Stimulated activated CD4-positive, alpha-beta T cell treated with anti-CD3 and anti-CD28 coated beads, TNF-alpha, amount 100 ng/mL, for 1 hour (primary cell): ENCODE measurements at regions not wholly inside any gene's neighbourhood (a gene's known extent, or its start where the extent isn't known, plus 50 kb on each side); places are given as distances from the start of the nearest gene placed in this dataset.
"Not testable (repeated sequence)": the region's sequence is repeated elsewhere in the genome, so short reads cannot be mapped to it uniquely, and the experiment has no call there.

Source experiments
- DNase-seq, 3 donors: peaks; one replicate each; pipeline ENCODE4 v3.0.0-alpha.2; 2020; ENCODE audit warnings: low read depth in 3 of 3, low spot score in 1 of 3

DNA sequence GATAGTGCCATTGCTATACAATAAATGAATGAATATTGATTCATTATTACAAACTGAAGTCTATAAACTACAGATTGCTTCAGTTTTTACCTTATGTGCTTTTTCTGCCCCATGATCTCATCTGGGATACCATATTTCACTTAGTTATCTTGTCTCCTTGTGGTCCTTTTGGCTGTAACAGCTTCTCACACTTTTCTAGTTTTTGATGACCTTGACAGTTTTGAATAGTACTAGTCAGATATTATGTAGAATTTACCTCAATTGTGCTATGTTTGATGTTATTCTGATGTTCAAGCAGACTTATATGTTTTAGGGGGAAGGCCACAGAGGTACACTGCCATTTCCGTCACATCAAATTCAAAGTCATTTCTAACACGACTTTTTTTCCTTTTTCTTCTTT lies 2364.3 kb upstream of the ACO1 start:
- no peak for DNase-seq

DNA sequence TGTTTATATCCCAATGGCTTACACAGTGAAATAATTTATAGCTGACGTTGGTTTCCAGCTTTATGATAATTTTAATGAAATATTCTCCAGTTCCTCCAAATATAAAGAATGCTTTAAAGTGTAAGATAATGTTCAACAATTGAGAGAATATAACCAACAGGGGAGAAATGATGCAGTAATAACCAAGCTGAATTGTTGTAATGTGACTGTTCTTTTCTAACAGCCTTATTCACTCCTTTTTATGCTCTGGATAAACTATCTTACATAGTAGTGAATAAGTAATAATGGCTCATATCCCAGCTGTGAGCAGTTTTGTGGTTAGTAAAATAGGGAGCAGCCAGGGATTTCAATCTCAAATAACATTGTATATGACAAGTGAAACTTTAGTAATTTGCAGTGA lies 2348.7 kb upstream of the ACO1 start:
- no peak for DNase-seq

DNA sequence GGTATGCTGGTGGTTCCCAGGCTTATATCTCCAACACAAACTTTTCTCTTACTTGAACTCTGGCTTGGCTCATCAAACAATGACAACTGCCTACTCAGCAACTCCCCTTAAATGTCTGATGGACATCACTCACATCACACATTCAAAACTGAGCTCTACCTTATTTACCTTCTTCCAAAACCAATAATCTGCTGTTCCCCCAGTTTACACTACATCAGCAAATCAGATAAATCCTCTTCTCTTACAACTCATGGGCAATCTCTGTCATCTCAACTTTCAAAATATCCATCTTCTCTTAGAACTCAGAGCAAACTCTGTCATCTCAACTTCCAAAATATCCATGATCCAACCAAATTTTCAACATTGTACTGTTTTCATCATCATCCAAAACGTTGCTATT lies 2347.9 kb upstream of the ACO1 start:
- DNase-seq: no peak

DNA sequence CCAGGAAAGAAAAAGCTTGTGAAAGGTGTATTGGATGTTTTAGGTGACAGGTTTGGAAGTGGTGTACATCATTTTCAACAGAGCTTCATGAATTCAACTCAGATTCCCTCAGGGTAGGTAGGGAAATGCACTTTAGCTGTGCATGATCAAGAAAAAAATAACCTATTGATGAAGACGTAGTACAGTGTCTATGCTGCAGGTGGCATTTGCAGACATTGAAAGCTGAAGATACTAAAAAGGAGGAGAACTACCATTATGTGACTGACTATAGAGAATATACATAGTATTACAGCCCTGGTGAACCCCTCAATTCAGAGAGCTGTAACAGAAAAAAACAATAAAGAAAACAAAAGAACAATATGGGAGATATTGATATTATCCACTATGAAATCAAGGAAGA lies 2344.7 kb upstream of the ACO1 start:
- no peak for DNase-seq

DNA sequence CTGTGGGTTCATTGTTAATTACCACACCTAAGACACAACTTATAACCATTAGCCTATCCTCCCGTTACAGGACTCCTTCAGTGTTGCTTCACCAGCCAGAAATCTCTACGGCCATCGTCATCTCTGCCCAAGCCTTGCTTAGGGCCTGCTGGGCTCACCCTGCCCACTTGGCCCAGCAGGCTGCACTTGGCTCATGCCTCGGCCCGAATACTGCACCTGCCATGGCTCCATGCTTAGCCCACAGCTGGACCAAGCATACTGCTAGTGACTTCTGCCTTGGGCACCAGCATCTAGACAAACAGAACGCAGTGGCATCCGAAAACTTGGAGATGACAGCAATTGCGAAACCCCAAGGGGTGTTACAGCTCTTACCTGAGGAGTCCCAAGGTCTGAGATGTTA lies 2336.0 kb upstream of the ACO1 start:
- no peak for DNase-seq

DNA sequence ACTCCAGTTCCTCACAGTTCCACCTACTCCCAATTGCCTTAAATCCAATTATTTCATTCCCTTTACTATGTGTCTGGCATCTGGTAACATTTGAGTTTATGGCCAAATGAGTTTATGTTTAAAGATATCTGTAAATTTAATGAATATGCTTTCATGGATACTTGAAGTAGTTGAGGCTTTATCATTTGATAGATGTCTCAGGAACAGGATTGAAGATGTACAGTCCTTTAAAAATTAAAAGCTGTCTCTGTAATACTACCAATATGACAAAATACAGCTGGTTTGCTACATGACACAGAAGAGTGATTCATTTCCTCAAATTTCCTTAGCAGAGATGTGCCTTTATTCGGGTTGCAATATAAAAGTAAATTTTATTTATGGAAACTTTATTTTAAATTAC lies 2326.0 kb upstream of the ACO1 start:
- DNase-seq: no peak

DNA sequence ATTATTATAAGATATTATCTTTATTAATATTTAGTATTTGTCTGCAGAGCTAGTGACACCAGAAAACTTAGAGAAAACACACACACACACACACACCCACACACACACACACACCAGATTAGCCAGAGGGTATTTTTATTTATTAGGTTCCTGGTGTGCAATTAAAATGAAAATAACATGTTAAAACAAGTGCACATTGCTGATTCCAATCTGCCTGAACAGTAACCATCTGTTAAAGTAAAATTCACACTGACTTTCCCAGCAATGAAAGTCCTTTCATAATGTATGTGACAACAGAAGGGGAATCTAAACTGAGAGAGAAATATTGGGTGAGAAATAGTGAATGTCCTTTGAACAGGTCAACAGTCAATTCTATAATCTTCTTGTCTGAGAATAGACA lies 2323.5 kb upstream of the ACO1 start:
- DNase-seq: no peak

DNA sequence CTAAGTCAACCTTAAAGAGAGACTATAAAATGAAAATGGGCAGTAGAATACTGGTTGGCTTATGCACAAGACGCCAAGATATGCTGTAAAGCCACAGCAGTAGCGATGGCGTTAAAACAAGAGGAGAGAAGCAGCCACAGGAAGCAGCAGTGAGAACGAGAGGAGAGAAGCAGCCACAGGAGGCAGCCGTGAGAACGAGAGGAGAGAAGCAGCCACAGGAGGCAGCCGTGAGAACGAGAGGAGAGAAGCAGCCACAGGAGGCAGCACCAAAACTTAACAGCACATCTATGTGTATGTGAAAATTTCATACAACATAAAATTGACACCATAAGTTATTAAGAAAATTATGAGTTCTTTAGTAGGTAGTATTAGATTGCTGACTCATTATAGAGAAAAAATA lies 2318.6 kb upstream of the ACO1 start:
- DNase-seq: no peak

DNA sequence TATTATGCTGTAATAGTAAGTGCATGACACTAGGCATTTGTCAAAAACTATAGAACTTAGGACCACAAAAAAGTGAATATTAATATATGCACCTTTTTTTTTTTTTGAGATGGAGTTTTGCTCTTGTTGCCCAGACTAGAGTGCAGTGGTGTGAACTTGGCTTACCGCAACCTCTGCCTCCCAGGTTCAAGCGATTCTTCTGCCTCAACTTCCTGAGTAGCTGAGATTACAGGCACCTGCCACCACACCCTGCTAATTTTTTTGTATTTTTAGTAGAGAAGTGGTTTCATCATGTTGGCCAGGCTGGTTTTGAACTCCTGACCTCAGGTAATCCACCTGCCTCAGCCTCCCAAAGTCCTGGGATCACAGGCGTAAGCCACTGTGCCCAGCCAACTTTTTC lies 2315.2 kb upstream of the ACO1 start:
- not testable (repeated sequence) for DNase-seq

DNA sequence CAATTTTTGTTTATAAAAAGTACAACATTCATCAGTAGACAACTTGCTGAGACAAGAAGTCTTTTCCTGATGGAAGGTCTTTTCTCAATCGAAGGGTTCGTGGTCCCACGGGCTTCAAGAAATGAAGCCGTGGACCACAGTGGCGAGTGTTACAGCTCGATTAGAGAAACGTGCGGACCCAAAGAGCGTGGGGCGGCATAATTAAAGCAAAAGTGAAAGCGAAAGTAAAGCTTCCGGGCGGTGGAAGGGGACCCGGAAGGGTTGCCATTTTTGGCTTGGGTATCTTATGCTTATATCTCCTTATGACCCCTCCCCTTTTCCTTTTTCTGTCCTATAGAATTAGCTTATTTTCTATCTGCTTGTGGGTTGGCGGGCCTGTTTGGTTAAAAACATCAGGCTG lies 2309.4 kb upstream of the ACO1 start:
- DNase-seq: no peak

DNA sequence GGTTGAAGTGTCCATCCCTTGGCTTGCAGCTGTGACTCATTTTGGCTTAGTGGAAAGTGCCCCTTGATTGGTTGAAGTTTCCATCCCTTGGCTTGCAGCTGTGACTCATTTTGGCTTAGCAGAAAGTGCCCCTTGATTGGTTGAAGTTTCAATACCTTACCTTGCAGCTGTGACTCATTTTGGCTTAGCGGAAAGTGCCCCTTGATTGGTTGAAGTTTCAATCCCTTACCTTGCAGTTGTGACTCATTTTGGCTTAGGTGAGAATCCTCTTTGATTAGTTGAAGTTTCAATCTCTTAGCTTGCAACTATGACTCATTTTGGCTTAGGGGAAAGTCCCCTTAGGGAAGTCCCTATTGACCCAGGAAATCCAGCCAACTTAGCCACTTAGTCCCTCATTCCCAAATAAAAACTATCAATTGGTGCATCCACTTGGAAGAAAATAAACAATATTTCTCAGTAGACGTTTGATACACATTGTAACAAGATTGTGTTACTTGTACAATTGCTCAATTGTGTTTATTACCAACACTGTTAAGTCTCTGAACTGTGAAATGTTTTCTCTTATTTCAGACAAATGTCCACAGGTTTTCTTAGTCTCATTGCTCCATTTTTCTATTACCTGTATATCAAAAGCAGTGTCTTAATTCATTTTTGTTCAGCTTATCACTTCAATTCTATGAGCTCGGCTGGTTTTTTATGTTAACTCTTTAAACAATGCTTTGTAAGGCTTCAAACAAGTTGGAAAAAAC lies 2308.8 kb upstream of the ACO1 start:
- no peak for DNase-seq

DNA sequence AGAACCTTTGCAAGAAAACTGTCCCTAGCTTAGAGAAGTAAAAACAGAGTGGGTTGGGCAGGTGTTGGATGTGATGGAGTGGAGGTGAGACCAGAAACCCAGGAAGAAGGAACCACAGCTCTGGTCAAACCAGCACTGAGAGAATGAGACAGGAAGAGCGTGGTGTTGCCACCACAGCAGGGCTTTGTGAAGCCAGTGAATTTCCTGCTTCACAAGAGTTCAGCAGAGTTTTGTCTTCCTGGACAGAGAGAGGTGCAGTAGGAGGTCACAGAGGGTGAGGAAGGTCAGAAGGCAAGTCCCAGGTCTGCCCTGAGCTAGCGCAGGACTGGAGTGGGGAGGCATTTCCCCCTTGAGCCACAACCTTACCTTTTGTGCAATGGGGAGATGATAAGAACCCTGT lies 2306.2 kb upstream of the ACO1 start:
- no peak for DNase-seq

DNA sequence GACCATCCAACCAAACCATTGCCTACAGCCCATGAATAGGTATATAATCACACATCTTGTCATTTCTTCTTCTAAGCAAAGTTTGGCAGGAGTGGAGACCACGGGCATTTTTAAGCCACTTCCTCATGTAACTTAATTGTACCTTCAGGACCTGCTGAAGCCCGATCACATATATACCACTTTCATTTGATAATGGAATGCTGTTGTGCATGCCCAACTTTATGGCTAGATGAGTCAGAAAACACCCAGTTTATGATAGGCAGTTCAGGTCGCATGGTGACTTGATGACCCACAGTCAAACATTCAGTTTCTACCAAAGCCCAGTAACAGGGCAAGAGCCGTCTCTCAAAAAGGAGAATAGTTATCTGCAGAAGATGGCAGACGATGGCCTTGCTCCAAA lies 2295.0 kb upstream of the ACO1 start:
- no peak for DNase-seq

DNA sequence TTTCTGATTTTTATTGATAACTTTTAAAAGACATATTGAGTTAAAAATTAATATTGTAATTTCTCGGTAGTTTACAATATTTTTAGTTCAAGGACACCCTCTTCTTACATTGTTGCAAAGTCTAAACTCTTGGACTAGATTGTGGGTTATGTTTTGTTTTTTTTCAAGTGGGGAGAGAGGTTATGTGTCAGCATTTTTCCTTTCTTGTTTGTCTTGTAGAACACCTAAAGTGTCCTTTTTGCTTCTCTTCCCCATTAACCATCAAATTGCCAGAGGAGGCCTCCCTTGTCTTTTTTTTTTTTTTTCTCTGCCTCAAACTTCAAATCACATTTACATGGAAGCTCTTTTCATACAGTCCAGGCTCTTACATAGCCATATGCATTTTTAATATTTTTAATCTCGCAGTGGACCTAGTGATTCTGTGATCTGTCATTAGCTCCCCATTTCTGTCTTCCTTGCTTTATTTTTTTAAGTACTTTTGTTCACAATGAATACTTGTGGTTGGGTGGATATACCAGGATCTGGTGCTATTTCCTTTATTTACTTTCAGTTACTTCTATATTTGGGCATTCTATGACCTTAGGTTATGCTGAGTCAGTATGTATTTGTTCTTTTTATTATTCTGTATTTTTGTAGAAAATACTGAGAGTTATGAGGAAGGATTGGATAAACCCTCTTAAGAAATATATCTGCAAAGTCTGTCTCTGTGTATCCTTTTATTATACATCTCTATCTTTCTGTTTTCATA lies 2280.6 kb upstream of the ACO1 start:
- DNase-seq: no peak

DNA sequence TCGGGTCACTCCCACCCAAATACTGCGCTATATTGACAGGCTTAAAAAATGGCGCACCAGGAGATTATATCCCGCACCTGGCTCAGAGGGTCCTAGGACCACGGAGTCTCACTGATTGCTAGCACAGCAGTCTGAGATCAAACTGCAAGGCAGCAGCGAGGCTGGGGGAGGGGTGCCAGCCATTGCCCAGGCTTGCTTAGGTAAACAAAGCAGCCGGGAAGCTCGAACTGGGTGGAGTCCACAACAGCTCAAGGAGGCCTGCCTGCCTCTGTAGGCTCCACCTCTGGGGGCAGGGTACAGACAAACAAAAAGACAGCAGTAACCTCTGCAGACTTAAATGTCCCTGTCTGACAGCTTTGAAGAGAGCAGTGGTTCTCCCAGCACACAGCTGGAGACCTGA lies 2277.3 kb upstream of the ACO1 start:
- not testable (repeated sequence) for DNase-seq

DNA sequence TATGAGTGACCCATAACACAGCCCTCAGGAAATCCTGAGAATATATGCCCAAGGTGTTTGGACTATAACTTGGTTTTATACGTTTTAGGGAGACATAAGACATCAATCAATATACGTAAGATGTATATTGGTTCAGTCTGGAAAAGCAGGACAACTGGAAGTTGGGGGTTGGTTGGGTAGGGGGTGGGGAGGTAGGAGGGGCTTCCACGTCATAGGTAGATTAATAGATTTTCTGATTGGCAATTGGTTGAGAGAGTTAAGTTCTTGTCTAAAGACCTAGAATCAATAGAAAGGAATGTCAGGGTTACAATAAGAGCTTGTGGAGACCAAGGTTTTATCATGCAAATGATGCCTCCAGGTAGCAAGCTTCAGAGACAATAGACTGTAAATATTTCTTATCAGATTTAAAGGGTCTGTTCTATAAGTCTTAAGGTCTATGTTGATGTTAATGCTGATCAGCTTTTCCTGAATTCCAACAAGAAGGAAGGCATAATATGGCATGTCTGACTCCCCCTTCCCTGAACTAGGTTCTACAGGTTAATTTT lies 2267.7 kb upstream of the ACO1 start:
- no peak for DNase-seq

DNA sequence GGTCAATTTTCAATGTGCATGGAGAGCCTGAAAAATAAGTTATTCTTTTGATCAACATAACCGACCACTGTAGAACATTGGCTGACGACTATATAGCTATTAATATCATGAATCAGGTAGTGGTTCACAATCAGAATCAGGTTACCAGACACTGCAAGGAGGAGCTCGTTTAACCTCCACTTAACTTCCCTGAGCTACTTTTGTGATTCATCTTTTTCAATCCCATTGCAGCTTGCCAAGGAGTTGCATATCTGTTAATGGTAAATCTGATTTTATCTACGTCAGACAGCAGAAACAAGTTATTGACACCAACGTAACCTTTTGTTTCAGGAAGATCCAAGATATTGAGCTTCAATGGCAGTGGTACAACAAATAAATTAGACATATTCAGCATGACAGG lies 2263.8 kb upstream of the ACO1 start:
- no peak for DNase-seq

DNA sequence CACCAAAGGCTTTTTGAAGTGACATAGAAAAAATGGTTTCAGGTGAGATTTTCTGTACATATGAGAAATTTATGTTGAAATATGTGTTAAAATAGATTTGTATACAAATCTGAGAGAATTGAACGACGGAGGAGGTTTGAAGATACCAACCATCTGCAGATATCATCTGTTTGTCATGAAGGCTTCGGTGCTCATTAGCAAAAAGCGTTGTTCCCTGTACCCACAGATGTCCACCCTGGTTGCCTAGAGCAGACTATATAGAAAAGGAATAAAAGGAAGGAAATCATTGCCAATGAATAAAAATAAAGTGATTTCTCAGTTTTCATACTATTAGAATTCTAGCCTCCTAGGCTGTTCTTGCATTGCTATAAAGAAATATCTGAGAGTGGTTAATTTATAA lies 2262.8 kb upstream of the ACO1 start:
- no peak for DNase-seq

DNA sequence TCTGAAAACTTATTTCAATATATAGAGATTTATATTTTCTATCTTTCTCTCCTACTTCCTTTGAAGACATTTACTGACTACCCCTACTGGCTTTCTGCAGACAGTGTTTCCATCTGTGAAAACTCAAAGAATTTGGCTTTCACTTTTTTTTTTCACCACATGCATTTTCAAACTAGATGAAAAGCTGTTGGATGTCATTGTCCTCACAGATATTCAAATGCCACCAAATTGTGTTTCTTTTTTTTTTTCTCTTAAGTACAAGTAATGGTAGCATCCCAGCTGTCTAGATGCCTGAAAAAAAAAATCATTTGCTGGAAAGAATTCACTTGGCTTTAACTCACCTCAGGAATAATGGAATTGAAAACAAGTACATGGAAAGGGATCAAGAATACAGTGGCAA lies 2258.6 kb upstream of the ACO1 start:
- DNase-seq: no peak

DNA sequence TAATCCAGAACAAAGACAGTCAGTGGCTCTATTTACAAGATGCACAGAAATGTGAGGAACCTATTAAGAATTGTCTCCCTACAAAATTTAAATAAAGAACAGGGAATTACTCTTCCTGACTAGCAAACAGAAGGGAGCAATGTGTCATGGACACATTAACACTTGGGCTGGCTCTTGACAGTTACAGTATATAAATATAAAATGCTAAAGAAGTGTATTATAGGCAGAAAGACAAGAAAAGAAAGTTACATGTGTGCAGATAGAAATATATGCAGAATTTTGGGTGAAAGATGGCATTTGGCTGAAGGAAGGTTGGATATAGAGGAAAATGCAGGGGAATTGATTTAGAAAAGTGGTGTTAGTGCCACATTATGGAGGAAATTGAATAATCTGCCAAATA lies 2257.1 kb upstream of the ACO1 start:
- no peak for DNase-seq

DNA sequence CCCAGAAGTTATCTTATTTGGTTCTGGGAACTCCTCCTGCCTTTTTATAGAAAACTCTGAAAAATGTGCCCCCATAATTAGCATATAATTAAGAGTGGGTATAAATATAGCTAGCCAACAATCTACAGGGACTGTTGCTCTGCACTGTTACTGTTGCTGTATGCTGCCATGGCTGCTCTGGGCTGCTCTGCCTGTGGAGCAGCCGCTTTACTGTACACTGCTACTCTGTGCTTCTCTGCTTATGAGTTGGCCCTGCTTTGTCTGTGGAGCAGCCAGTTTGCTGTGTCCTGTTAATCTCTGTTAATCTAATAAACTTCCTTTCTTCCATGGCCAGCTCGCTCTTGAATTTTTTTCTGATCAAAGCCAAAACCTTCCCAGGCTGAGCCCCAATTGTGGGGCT lies 2244.0 kb upstream of the ACO1 start:
- DNase-seq: no peak

DNA sequence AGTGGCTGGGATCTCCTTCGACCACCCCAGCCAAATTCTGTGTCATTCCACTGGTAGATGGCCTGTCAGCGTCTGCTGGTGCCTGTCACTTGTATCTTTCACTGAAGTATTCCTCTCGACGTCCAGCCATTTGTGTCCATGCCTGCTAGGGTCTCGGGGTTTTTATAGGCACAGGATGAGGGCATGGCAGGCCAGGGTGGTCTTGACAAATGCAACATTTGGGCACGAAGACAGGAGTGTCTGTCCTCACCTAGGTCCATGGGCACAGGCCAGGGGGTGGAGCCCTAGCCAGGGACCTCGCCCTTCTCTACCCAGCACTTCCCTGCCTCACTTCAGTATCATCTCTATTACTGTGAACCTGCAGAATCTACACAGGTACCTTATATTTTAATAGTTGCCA lies 2223.9 kb upstream of the ACO1 start:
- DNase-seq: no peak

DNA sequence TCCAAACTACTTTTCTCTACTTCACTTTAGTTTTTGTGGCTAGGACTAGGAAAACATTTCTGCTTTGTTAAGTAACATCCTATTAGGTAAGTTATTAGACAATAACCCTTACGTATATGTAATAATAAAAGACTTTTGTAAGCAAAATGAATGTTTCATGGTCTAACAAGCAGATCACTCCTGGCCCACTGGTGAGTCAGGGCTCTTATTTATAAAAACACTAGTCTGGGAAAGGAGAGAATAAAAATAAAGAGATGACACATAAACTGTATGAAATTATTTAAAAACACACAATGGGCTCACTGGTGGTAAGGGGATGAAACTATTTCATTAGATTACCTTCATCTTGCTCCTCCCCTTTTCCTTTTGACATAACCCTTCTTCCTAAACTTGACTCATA lies 2212.2 kb upstream of the ACO1 start:
- DNase-seq: no peak
